Endothelial cell of umbilical vein (primary cell): ENCODE measurements at regions not wholly inside any gene's neighbourhood (a gene's known extent, or its start where the extent isn't known, plus 50 kb on each side); places are given as distances from the start of the nearest gene placed in this dataset.
"Not testable (repeated sequence)": the region's sequence is repeated elsewhere in the genome, so short reads cannot be mapped to it uniquely, and the experiment has no call there.

Experiments
- EZH2 ChIP-seq: IDR thresholded peaks from 2 replicates; pipeline ENCODE4 v1.6.1; 2012; ENCODE audit warnings: borderline replicate concordance, low read depth, mild to moderate bottlenecking, moderate library complexity, low read length, inconsistent platforms; ENCODE audit not compliant: severe bottlenecking
- FOS ChIP-seq: IDR thresholded peaks from 2 replicates; pipeline ENCODE4 v1.6.1; 2011; ENCODE audit warnings: mild to moderate bottlenecking, low read length, moderate library complexity, borderline replicate concordance; ENCODE audit not compliant: insufficient read depth
- GATA2 ChIP-seq: IDR thresholded peaks from 2 replicates; pipeline ENCODE4 v1.7.0; 2011; ENCODE audit warnings: low read depth, mild to moderate bottlenecking, moderate library complexity, mixed read lengths, low read length; ENCODE audit not compliant: insufficient read length, insufficient read depth
- MYC ChIP-seq: IDR thresholded peaks from one replicate; pipeline ENCODE4 v1.6.1; 2011; ENCODE audit warnings: mild to moderate bottlenecking, low read depth, low read length
- POLR2A ChIP-seq: IDR thresholded peaks from 2 replicates; pipeline ENCODE4 v1.6.1; 2012; ENCODE audit warnings: low read depth, mild to moderate bottlenecking, control low read depth, low read length
- POLR2AphosphoS5 ChIP-seq: IDR thresholded peaks from 2 replicates; pipeline ENCODE4 v1.6.1; 2012; ENCODE audit warnings: low read depth, mild to moderate bottlenecking, control low read depth, low read length, moderate library complexity; ENCODE audit not compliant: insufficient read depth
- TF ChIP-seq, protein P1 (sequence below), 2 donors: IDR thresholded peaks; 1 replicate in 1 of 2; 2 replicates in 1 of 2; pipeline ENCODE4 v1.5.1; 2011; ENCODE audit warnings: low read length in 2 of 2, mild to moderate bottlenecking in 2 of 2, moderate library complexity in 2 of 2, control low read depth in 1 of 2, inconsistent platforms in 1 of 2, low read depth in 1 of 2; ENCODE audit not compliant: insufficient read depth in 1 of 2; ENCODE audit errors: extremely low read depth in 1 of 2
- TF ChIP-seq, protein P2 (sequence below): IDR thresholded peaks from 2 replicates; pipeline ENCODE4 v1.6.1; 2011; ENCODE audit not compliant: insufficient read depth, insufficient read length

DNA sequence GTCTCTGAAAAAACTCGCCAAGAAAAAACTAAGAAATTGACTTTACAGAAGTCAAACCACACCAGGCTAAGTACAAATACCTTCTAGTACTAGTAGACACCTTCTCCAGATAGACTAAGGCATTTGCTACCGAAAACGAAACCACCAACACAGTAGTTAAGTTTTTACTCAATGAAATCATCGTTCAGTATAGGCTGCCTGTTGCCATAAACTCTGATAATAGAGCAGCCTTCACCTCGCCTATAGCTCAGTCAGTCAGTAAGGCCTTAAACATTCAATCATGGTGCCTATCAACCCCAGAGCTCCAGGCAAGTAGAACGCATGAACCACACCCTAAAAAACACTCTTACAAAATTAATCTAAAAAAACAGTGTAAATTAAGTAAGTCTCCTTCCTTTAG is 96.8 kb upstream of the FAM90A26 start:
- TF ChIP-seq POLR2AphosphoS5, EZH2, POLR2A, FOS, GATA2, MYC: not testable (repeated sequence)
- TF ChIP-seq, protein P1, sequence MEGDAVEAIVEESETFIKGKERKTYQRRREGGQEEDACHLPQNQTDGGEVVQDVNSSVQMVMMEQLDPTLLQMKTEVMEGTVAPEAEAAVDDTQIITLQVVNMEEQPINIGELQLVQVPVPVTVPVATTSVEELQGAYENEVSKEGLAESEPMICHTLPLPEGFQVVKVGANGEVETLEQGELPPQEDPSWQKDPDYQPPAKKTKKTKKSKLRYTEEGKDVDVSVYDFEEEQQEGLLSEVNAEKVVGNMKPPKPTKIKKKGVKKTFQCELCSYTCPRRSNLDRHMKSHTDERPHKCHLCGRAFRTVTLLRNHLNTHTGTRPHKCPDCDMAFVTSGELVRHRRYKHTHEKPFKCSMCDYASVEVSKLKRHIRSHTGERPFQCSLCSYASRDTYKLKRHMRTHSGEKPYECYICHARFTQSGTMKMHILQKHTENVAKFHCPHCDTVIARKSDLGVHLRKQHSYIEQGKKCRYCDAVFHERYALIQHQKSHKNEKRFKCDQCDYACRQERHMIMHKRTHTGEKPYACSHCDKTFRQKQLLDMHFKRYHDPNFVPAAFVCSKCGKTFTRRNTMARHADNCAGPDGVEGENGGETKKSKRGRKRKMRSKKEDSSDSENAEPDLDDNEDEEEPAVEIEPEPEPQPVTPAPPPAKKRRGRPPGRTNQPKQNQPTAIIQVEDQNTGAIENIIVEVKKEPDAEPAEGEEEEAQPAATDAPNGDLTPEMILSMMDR (IDR thresholded peaks at IDR 0.05; ENCODE audit: extremely low read depth in 1 of 2, insufficient read depth in 1 of 2, low read depth in 1 of 2, low read length in 2 of 2), result not testable (repeated sequence)
- TF ChIP-seq, protein P2, sequence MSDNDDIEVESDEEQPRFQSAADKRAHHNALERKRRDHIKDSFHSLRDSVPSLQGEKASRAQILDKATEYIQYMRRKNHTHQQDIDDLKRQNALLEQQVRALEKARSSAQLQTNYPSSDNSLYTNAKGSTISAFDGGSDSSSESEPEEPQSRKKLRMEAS, result not testable (repeated sequence)
